Spleen (tissue), 11 donors: ENCODE measurements at regions not wholly inside any gene's neighbourhood (a gene's known extent, or its start where the extent isn't known, plus 50 kb on each side); places are given as distances from the start of the nearest gene placed in this dataset.

ENCODE experiments used
- DNase-seq: peaks from one replicate; pipeline ENCODE4 v3.0.0-alpha.2; 2020
- H3K27ac ChIP-seq, 8 donors: fragments of 200-600 bp; sonication (generic) in 7 of 8; 1 replicate in 4 of 8; 2 replicates in 4 of 8; pipeline versions ENCODE4 v1.5.0 to v1.8.0; 2016 to 2021; ENCODE audit warnings: inconsistent platforms in 4 of 8, mild to moderate bottlenecking in 4 of 8, moderate library complexity in 1 of 8
- H3K27me3 ChIP-seq, 7 donors: fragments of 200-600 bp; sonication (generic) in 6 of 7; replicated peaks in 1 of 7; 1 replicate in 4 of 7; 2 replicates in 3 of 7; pipeline versions ENCODE4 v1.5.0 to v1.8.0; 2016 to 2021; ENCODE audit warnings: inconsistent platforms in 3 of 7, mild to moderate bottlenecking in 1 of 7
- H3K36me3 ChIP-seq, 6 donors: fragments of 200-600 bp; sonication (generic) in 5 of 6; 1 replicate in 4 of 6; 2 replicates in 2 of 6; pipeline versions ENCODE4 v1.5.0 to v1.8.0; 2016 to 2021; ENCODE audit warnings: inconsistent platforms in 2 of 6
- H3K4me1 ChIP-seq, 6 donors: fragments of 200-600 bp; sonication (generic) in 5 of 6; 1 replicate in 3 of 6; 2 replicates in 3 of 6; pipeline versions ENCODE4 v1.5.0 to v1.8.0; 2016 to 2021; ENCODE audit warnings: inconsistent platforms in 3 of 6
- H3K4me3 ChIP-seq, 8 donors: fragments of 200-600 bp; sonication (generic) in 7 of 8; 1 replicate in 4 of 8; 2 replicates in 4 of 8; pipeline versions ENCODE4 v1.5.0 to v1.8.0; 2016 to 2021; ENCODE audit warnings: inconsistent platforms in 4 of 8, mild to moderate bottlenecking in 4 of 8, moderate library complexity in 2 of 8
- H3K9me3 ChIP-seq, 8 donors: fragments of 200-600 bp; sonication (generic) in 7 of 8; 1 replicate in 4 of 8; 2 replicates in 4 of 8; pipeline versions ENCODE4 v1.5.0 to v1.8.0; 2016 to 2021; ENCODE audit warnings: inconsistent platforms in 4 of 8
- CTCF ChIP-seq, 11 experiments: fragments of 200-600 bp in 7 of 11; fragments of 450-650 bp in 4 of 11; sonication (generic) in 4 of 11; IDR thresholded peaks in 8 of 11; conservative IDR thresholded peaks in 3 of 11; 1 replicate in 7 of 11; 2 replicates in 4 of 11; pipeline versions ENCODE4 v1.4.0 to v1.8.0; 2016 to 2021; ENCODE audit warnings: antibody characterized with exemption in 11 of 11, inconsistent platforms in 4 of 11, mild to moderate bottlenecking in 1 of 11
- POLR2A ChIP-seq, 3 donors: fragments of 450-650 bp; IDR thresholded peaks; one replicate each; pipeline ENCODE4 v1.5.1; 2017; ENCODE audit warnings: antibody characterized with exemption in 3 of 3, mild to moderate bottlenecking in 1 of 3
- POLR2AphosphoS5 ChIP-seq, 3 donors: sonication (generic); formaldehyde crosslinking; IDR thresholded peaks; one replicate each; pipeline ENCODE4 v1.5.1; 2017; ENCODE audit warnings: antibody characterized with exemption in 3 of 3
- WGBS, 5 donors: extraction: QIAGEN DNeasy Blood & Tissue Kit in 3 of 5; methylation state at CpG; one replicate each; pipeline versions ENCODE4 v1.1.5 to v1.1.7; 2013 to 2018; 5-methylcytosine and 5-hydroxymethylcytosine counted together
- intact Hi-C: fragments of 100-400 bp; cut with DNase I; formaldehyde crosslinking; loops from one replicate; pipeline ENCODE4 v1.15.0; 2023; ENCODE audit warnings: low total_unique reads
- donor health status: healthy with polysubstance abuse.
- donor health status: DM: no; HTN: no; CAD: no; lungs with moderate emphysema.
- donor health status: DM: no; HTN: no; CAD: no.
- donor health status: Bipolar disorder and iron deficiency.
- donor health status: healthy.
- donor health status: DM: no; HTN: no; CAD: no.
- donor health status: DM: yes; HTN: yes; CAD: no.

GRCh38 chr11:116445108-116446047 is 327.4 kb downstream of the BUD13 start:
- Histone ChIP-seq H3K27me3 (peaks cover 0 to 18% (median 0%) of the 10 kb centered on the region in 7 donors), H3K4me1 (no peaks in the 10 kb centered on the region), H3K9me3 (peaks cover 0 to 20% (median 13%) of the 10 kb centered on the region in 8 donors), H3K36me3 (no peaks in the 10 kb centered on the region), H3K4me3 (no peak overlapping the region), H3K27ac (no peak overlapping the region)
- intact Hi-C loops = no loop called here
- no peak for DNase-seq
- TF ChIP-seq POLR2A (IDR thresholded peaks at IDR 0.05) (no peak), POLR2AphosphoS5 (IDR thresholded peaks at IDR 0.05) (no peak), CTCF (IDR thresholded peaks at IDR 0.05 in 8 of 11, conservative IDR thresholded peaks at IDR 0.05 in 3 of 11) (no peak)
- WGBS, 5 donors = 57 to 70% (median 63%) methylated on average over 6 of the region's 6 CpGs

- intact Hi-C loops = no loop called here
Observed at GRCh38 chr11:116442238-116442752, 330.5 kb downstream of the BUD13 start.

GRCh38 chr11:116439361-116439677 is 333.5 kb downstream of the BUD13 start:
- TF ChIP-seq POLR2AphosphoS5 (IDR thresholded peaks at IDR 0.05) (no peak), POLR2A (IDR thresholded peaks at IDR 0.05) (no peak), CTCF (IDR thresholded peaks at IDR 0.05 in 8 of 11, conservative IDR thresholded peaks at IDR 0.05 in 3 of 11) (no peak)
- H3K27ac ChIP-seq = no peak overlapping the region
- H3K27me3 ChIP-seq = peaks cover 0 to 13% (median 0%) of the 10 kb centered on the region in 7 donors
- no peaks in the 10 kb centered on the region for H3K36me3 ChIP-seq
- no peaks in the 10 kb centered on the region for H3K4me1 ChIP-seq
- intact Hi-C loops = no loop called here
- DNase-seq = no peak
- H3K4me3 ChIP-seq = no peak overlapping the region
- H3K9me3 ChIP-seq = peaks cover 0 to 18% (median 8%) of the 10 kb centered on the region in 8 donors

More at GRCh38 chr11:116442238-116442752, 330.5 kb downstream of the BUD13 start:
- no peak overlapping the region for H3K27ac ChIP-seq
- TF ChIP-seq CTCF (IDR thresholded peaks at IDR 0.05 in 8 of 11, conservative IDR thresholded peaks at IDR 0.05 in 3 of 11) = no peak
- TF ChIP-seq POLR2AphosphoS5 (IDR thresholded peaks at IDR 0.05) = no peak
- TF ChIP-seq POLR2A (IDR thresholded peaks at IDR 0.05) = no peak
- no peaks in the 10 kb centered on the region for H3K4me1 ChIP-seq
- H3K36me3 ChIP-seq = no peaks in the 10 kb centered on the region
- DNase-seq = no peak
- no peak overlapping the region for H3K4me3 ChIP-seq
- peaks cover 0 to 18% (median 0%) of the 10 kb centered on the region in 7 donors for H3K27me3 ChIP-seq
- H3K9me3 ChIP-seq = peaks cover 0 to 18% (median 8%) of the 10 kb centered on the region in 8 donors

GRCh38 chr11:116438651-116439360 is 334.0 kb downstream of the BUD13 start:
- peaks cover 0 to 18% (median 8%) of the 10 kb centered on the region in 8 donors for H3K9me3 ChIP-seq
- intact Hi-C loops = no loop called here
- TF ChIP-seq POLR2A (IDR thresholded peaks at IDR 0.05) (no peak), CTCF (IDR thresholded peaks at IDR 0.05 in 8 of 11, conservative IDR thresholded peaks at IDR 0.05 in 3 of 11) (no peak), POLR2AphosphoS5 (IDR thresholded peaks at IDR 0.05) (no peak)

More at GRCh38 chr11:116438651-116439360, 334.0 kb downstream of the BUD13 start:
- DNase-seq = no peak
- Histone ChIP-seq H3K4me3 (no peak overlapping the region), H3K27ac (no peak overlapping the region), H3K4me1 (no peaks in the 10 kb centered on the region), H3K36me3 (no peaks in the 10 kb centered on the region), H3K27me3 (peaks cover 0 to 14% (median 0%) of the 10 kb centered on the region in 7 donors)
- 69 to 77% (median 74%) methylated on average over 5 to 6 of the region's 6 CpGs for WGBS, 5 donors
